LNCaP clone FGC (cell line): ENCODE measurements at regions not wholly inside any gene's neighbourhood (a gene's known extent, or its start where the extent isn't known, plus 50 kb on each side); places are given as distances from the start of the nearest gene placed in this dataset.

Source experiments
- DNase-seq: peaks from one replicate; pipeline ENCODE4 v3.0.0-alpha.2; 2011; ENCODE audit warnings: low read depth
- H3K4me3 ChIP-seq: 2 replicates; pipeline ENCODE4 v1.5.1; 2011; ENCODE audit warnings: mild to moderate bottlenecking, low read depth, low read length, control low read depth
- CTCF ChIP-seq: IDR thresholded peaks from 2 replicates; pipeline ENCODE4 v1.5.1; 2012; ENCODE audit warnings: mild to moderate bottlenecking; ENCODE audit not compliant: control insufficient read depth, insufficient read depth; ENCODE audit errors: extremely low read depth

GRCh38 chr4:138709859-138710258 lies 305.7 kb upstream of the NOCT start:
- no peak for DNase-seq
- TF ChIP-seq CTCF: no peak
- no peak overlapping the region for H3K4me3 ChIP-seq

GRCh38 chr4:138707746-138708677 lies 307.6 kb upstream of the NOCT start:
- H3K4me3 ChIP-seq: no peak overlapping the region
- no peak for DNase-seq
- no peak for TF ChIP-seq CTCF

GRCh38 chr4:138706201-138706600 lies 309.4 kb upstream of the NOCT start:
- TF ChIP-seq CTCF: no peak
- H3K4me3 ChIP-seq: no peak overlapping the region
- DNase-seq: no peak

- no peak for TF ChIP-seq CTCF
- no peak for DNase-seq
- no peak overlapping the region for H3K4me3 ChIP-seq
Observed at GRCh38 chr4:138702190-138702824, 313.3 kb upstream of the NOCT start.

- TF ChIP-seq CTCF: no peak
Observed at GRCh38 chr4:138698641-138699040, 316.9 kb upstream of the NOCT start.

GRCh38 chr4:138697851-138698250 lies 317.7 kb upstream of the NOCT start:
- no peak overlapping the region for H3K4me3 ChIP-seq
- no peak for TF ChIP-seq CTCF
- no peak for DNase-seq

More at GRCh38 chr4:138698641-138699040, 316.9 kb upstream of the NOCT start:
- DNase-seq: no peak
- no peak overlapping the region for H3K4me3 ChIP-seq
